KG1 (cell line): ENCODE measurements at regions not wholly inside any gene's neighbourhood (a gene's known extent, or its start where the extent isn't known, plus 50 kb on each side); places are given as distances from the start of the nearest gene placed in this dataset.

ENCODE experiments used
- DNase-seq: peaks from one replicate; lab custom pipeline; 2025; lab: John Stamatoyannopoulos, UW

GRCh38 chr20:50258790-50259483, 68.3 kb downstream of the CEBPB start:
- no peak for DNase-seq

GRCh38 chr20:50259705-50260478, 69.3 kb downstream of the CEBPB start:
- DNase-seq = no peak

- DNase-seq = no peak
Observed at GRCh38 chr20:50260479-50261221, 70.0 kb downstream of the CEBPB start.

- no peak for DNase-seq
Observed at GRCh38 chr20:50261471-50262212, 71.0 kb downstream of the CEBPB start.

- DNase-seq = no peak
Observed at GRCh38 chr20:50263831-50264230, 73.2 kb downstream of the CEBPB start.

- no peak for DNase-seq
Observed at GRCh38 chr20:50264534-50265145, 74.0 kb downstream of the CEBPB start.

GRCh38 chr20:50265245-50265946, 74.8 kb downstream of the CEBPB start:
- DNase-seq = no peak

- no peak for DNase-seq
Observed at GRCh38 chr20:50266293-50267040, 75.8 kb downstream of the CEBPB start.

GRCh38 chr20:50267041-50267865, 76.6 kb downstream of the CEBPB start:
- DNase-seq = no peak

- no peak for DNase-seq
Observed at GRCh38 chr20:50267866-50268219, 77.2 kb downstream of the CEBPB start.

- no peak for DNase-seq
Observed at GRCh38 chr20:50269091-50270033, 78.7 kb downstream of the CEBPB start.

- DNase-seq = no peak
Observed at GRCh38 chr20:50270034-50270395, 79.4 kb downstream of the CEBPB start.

- peak; percentile 20 for DNase-seq
Observed at GRCh38 chr20:50270569-50270968, 79.9 kb downstream of the CEBPB start.

- DNase-seq = no peak
Observed at GRCh38 chr20:50271176-50271575, 80.5 kb downstream of the CEBPB start.

- no peak for DNase-seq
Observed at GRCh38 chr20:50271612-50272011, 81.0 kb downstream of the CEBPB start.

- DNase-seq = no peak
Observed at GRCh38 chr20:50272030-50272723, 81.5 kb downstream of the CEBPB start.

GRCh38 chr20:50272724-50273446, 82.3 kb downstream of the CEBPB start:
- DNase-seq = no peak
